ENCODE measurements at regions not wholly inside any gene's neighbourhood (a gene's known extent, or its start where the extent isn't known, plus 50 kb on each side); places are given as distances from the start of the nearest gene placed in this dataset.

DNA sequence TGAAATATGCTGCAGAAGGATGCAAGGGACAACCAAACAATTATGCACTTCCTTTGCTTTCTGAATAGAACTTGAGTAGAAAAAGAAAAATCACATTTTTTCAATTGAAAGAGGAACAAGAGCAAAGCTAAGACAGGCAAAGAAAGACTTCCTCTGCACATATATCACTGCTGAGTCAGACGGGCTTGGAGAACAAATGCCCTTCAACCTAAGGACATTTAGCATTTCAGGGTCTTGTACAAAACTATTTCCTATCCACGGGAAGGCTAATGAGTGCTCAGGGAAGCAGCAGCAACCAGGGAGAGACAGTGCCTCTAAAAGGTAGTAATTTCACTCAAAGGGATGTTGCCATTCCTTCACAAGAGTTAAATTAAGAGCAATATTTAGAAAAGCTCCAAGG, 570.0 kb upstream of the GCFC2 start:
- TF ChIP-seq, protein P1, sequence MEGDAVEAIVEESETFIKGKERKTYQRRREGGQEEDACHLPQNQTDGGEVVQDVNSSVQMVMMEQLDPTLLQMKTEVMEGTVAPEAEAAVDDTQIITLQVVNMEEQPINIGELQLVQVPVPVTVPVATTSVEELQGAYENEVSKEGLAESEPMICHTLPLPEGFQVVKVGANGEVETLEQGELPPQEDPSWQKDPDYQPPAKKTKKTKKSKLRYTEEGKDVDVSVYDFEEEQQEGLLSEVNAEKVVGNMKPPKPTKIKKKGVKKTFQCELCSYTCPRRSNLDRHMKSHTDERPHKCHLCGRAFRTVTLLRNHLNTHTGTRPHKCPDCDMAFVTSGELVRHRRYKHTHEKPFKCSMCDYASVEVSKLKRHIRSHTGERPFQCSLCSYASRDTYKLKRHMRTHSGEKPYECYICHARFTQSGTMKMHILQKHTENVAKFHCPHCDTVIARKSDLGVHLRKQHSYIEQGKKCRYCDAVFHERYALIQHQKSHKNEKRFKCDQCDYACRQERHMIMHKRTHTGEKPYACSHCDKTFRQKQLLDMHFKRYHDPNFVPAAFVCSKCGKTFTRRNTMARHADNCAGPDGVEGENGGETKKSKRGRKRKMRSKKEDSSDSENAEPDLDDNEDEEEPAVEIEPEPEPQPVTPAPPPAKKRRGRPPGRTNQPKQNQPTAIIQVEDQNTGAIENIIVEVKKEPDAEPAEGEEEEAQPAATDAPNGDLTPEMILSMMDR (IDR thresholded peaks at IDR 0.05; ENCODE audit: poor library complexity), result no peak
- TF ChIP-seq EZH2 (IDR thresholded peaks at IDR 0.05; ENCODE audit: borderline replicate concordance) (no peak), EZH2phosphoT487 (IDR thresholded peaks at IDR 0.05; ENCODE audit: low read depth, severe bottlenecking, unreplicated experiment) (no peak)

Data from hepatocyte (in vitro differentiated cells).